ENCODE measurements at regions not wholly inside any gene's neighbourhood (a gene's known extent, or its start where the extent isn't known, plus 50 kb on each side); places are given as distances from the start of the nearest gene placed in this dataset.
"Not testable (repeated sequence)": the region's sequence is repeated elsewhere in the genome, so short reads cannot be mapped to it uniquely, and the experiment has no call there.

GRCh38 chr2:113571482-113572068, 55.5 kb upstream of the RABL2A start:
- H3K9ac ChIP-seq (ENCODE audit: low read length); H3K4me1 ChIP-seq (ENCODE audit: low read length); H3K27ac ChIP-seq (ENCODE audit: low read length); H3K9me3 ChIP-seq (ENCODE audit: low read length); H3K4me3 ChIP-seq (ENCODE audit: low read length); H3K9me2 ChIP-seq (replicated peaks; ENCODE audit: insufficient read depth, low read length); H3K79me2 ChIP-seq (ENCODE audit: low read length); DNase-seq; H3K36me3 ChIP-seq (ENCODE audit: insufficient read depth, low read length); H3K4me2 ChIP-seq (ENCODE audit: low read depth, low read length, poor library complexity, severe bottlenecking); H3K27me3 ChIP-seq (ENCODE audit: low read length); H4K20me1 ChIP-seq (ENCODE audit: insufficient read depth, low read depth, low read length); H2AFZ ChIP-seq (ENCODE audit: low read length): not testable (repeated sequence)

GRCh38 chr2:113575721-113576120, 51.3 kb upstream of the RABL2A start:
- H3K4me2 ChIP-seq (ENCODE audit: low read depth, low read length, poor library complexity, severe bottlenecking); H3K9me3 ChIP-seq (ENCODE audit: low read length); DNase-seq; H3K27ac ChIP-seq (ENCODE audit: low read length); H3K79me2 ChIP-seq (ENCODE audit: low read length); H3K4me1 ChIP-seq (ENCODE audit: low read length); H3K36me3 ChIP-seq (ENCODE audit: insufficient read depth, low read length); H3K27me3 ChIP-seq (ENCODE audit: low read length); H4K20me1 ChIP-seq (ENCODE audit: insufficient read depth, low read depth, low read length); H3K9me2 ChIP-seq (replicated peaks; ENCODE audit: insufficient read depth, low read length); H3K9ac ChIP-seq (ENCODE audit: low read length); H2AFZ ChIP-seq (ENCODE audit: low read length); H3K4me3 ChIP-seq (ENCODE audit: low read length): not testable (repeated sequence)

- H2AFZ ChIP-seq (ENCODE audit: low read length); H3K36me3 ChIP-seq (ENCODE audit: insufficient read depth, low read length); H3K4me1 ChIP-seq (ENCODE audit: low read length); H3K4me2 ChIP-seq (ENCODE audit: low read depth, low read length, poor library complexity, severe bottlenecking); H3K9me2 ChIP-seq (replicated peaks; ENCODE audit: insufficient read depth, low read length); H3K9me3 ChIP-seq (ENCODE audit: low read length); H3K9ac ChIP-seq (ENCODE audit: low read length); H3K4me3 ChIP-seq (ENCODE audit: low read length); DNase-seq; H3K79me2 ChIP-seq (ENCODE audit: low read length); H4K20me1 ChIP-seq (ENCODE audit: insufficient read depth, low read depth, low read length); H3K27me3 ChIP-seq (ENCODE audit: low read length); H3K27ac ChIP-seq (ENCODE audit: low read length): not testable (repeated sequence)
Observed at GRCh38 chr2:113576353-113576752, 50.7 kb upstream of the RABL2A start.
